NCI-H82 treated with DMSO at 0.1 percent for 48 hours (cell line): ENCODE measurements at regions not wholly inside any gene's neighbourhood (a gene's known extent, or its start where the extent isn't known, plus 50 kb on each side); places are given as distances from the start of the nearest gene placed in this dataset.
"Not testable (repeated sequence)": the region's sequence is repeated elsewhere in the genome, so short reads cannot be mapped to it uniquely, and the experiment has no call there.

Experiments
- DNase-seq: peaks from one replicate; lab custom pipeline; 2025; ENCODE audit not compliant: unreplicated experiment; lab: John Stamatoyannopoulos, UW

GRCh38 chr12:67533159-67533558 is 115.4 kb upstream of the DYRK2 start:
- DNase-seq: no peak

GRCh38 chr12:67534046-67534445 is 114.5 kb upstream of the DYRK2 start:
- no peak for DNase-seq

- DNase-seq: no peak
These were observed 113.9 kb upstream of the DYRK2 start for GRCh38 chr12:67534681-67535080.

GRCh38 chr12:67535176-67535575 is 113.4 kb upstream of the DYRK2 start:
- DNase-seq: no peak

GRCh38 chr12:67535971-67536370 is 112.6 kb upstream of the DYRK2 start:
- DNase-seq: no peak

- DNase-seq: no peak
These were observed 109.2 kb upstream of the DYRK2 start for GRCh38 chr12:67539329-67539728.

GRCh38 chr12:67539946-67540345 is 108.6 kb upstream of the DYRK2 start:
- no peak for DNase-seq

GRCh38 chr12:67540920-67541624 is 107.5 kb upstream of the DYRK2 start:
- DNase-seq: no peak

GRCh38 chr12:67541625-67541991 is 106.9 kb upstream of the DYRK2 start:
- DNase-seq: no peak

GRCh38 chr12:67543021-67543770 is 105.3 kb upstream of the DYRK2 start:
- DNase-seq: no peak

GRCh38 chr12:67545298-67545697 is 103.2 kb upstream of the DYRK2 start:
- DNase-seq: no peak

- no peak for DNase-seq
These were observed 101.8 kb upstream of the DYRK2 start for GRCh38 chr12:67546746-67547145.

GRCh38 chr12:67555075-67555717 is 93.3 kb upstream of the DYRK2 start:
- DNase-seq: not testable (repeated sequence)

GRCh38 chr12:67558775-67559174 is 89.8 kb upstream of the DYRK2 start:
- DNase-seq: no peak

GRCh38 chr12:67559751-67560150 is 88.8 kb upstream of the DYRK2 start:
- DNase-seq: no peak

- DNase-seq: no peak
These were observed 85.8 kb upstream of the DYRK2 start for GRCh38 chr12:67562513-67563287.

- DNase-seq: no peak
These were observed 80.5 kb upstream of the DYRK2 start for GRCh38 chr12:67568055-67568454.

GRCh38 chr12:67572492-67572891 is 76.1 kb upstream of the DYRK2 start:
- DNase-seq: no peak

GRCh38 chr12:67573566-67573965 is 75.0 kb upstream of the DYRK2 start:
- DNase-seq: no peak

- DNase-seq: no peak
These were observed 69.4 kb upstream of the DYRK2 start for GRCh38 chr12:67578976-67579661.

GRCh38 chr12:67579662-67580003 is 68.9 kb upstream of the DYRK2 start:
- DNase-seq: no peak
